Neural progenitor cell (in vitro differentiated cells): ENCODE measurements at regions not wholly inside any gene's neighbourhood (a gene's known extent, or its start where the extent isn't known, plus 50 kb on each side); places are given as distances from the start of the nearest gene placed in this dataset.

ENCODE experiments used
- DNase-seq: peaks from one replicate; pipeline ENCODE4 v3.0.0-alpha.2; 2016; ENCODE audit warnings: low spot score
- H2AFZ ChIP-seq: fragments of 200-600 bp; sonication (generic); replicated peaks from 2 replicates; pipeline ENCODE4 v1.6.1; 2016; ENCODE audit warnings: antibody characterized with exemption
- H3F3A ChIP-seq: fragments of 200-600 bp; sonication (generic); 2 replicates; pipeline ENCODE4 v1.6.1; 2016; ENCODE audit warnings: antibody characterized with exemption, low read depth
- H3K27ac ChIP-seq: fragments of 200-600 bp; sonication (generic); 2 replicates; pipeline ENCODE4 v1.5.1; 2016; ENCODE audit warnings: mild to moderate bottlenecking
- H3K27me3 ChIP-seq: fragments of 200-600 bp; sonication (generic); 2 replicates; pipeline ENCODE4 v1.6.1; 2016; ENCODE audit warnings: mild to moderate bottlenecking, moderate library complexity
- H3K36me3 ChIP-seq: fragments of 200-600 bp; sonication (generic); 2 replicates; pipeline ENCODE4 v1.5.1; 2016
- H3K4me1 ChIP-seq: fragments of 200-600 bp; sonication (generic); 2 replicates; pipeline ENCODE4 v1.6.1; 2016; ENCODE audit warnings: mixed run types
- H3K4me2 ChIP-seq: fragments of 200-600 bp; sonication (generic); 2 replicates; pipeline ENCODE4 v1.6.1; 2016
- H3K4me3 ChIP-seq: fragments of 200-600 bp; sonication (generic); 2 replicates; pipeline ENCODE4 v1.5.1; 2016
- H3K79me2 ChIP-seq: fragments of 200-600 bp; sonication (generic); 2 replicates; pipeline ENCODE4 v1.6.1; 2016; ENCODE audit warnings: low read depth
- H3K9ac ChIP-seq: fragments of 200-600 bp; sonication (generic); 2 replicates; pipeline ENCODE4 v1.6.1; 2016
- H3K9me3 ChIP-seq: fragments of 200-600 bp; sonication (generic); 2 replicates; pipeline ENCODE4 v1.5.1; 2016; ENCODE audit warnings: low read depth
- H4K20me1 ChIP-seq: fragments of 200-600 bp; sonication (generic); 2 replicates; pipeline ENCODE4 v1.6.1; 2016; ENCODE audit warnings: low read depth
- H3K27ac Mint-ChIP-seq: 3 replicates; pipeline ENCODE4 v1.8.0; 2021; ENCODE audit warnings: mixed read lengths
- H3K27me3 Mint-ChIP-seq: 2 replicates; pipeline ENCODE4 v1.8.0; 2022; ENCODE audit warnings: low read depth, mild to moderate bottlenecking, inconsistent platforms, moderate library complexity, mixed read lengths; ENCODE audit not compliant: insufficient read depth
- H3K36me3 Mint-ChIP-seq: 3 replicates; pipeline ENCODE4 v1.8.0; 2021; ENCODE audit warnings: mixed read lengths
- H3K4me1 Mint-ChIP-seq: 3 replicates; pipeline ENCODE4 v1.8.0; 2021; ENCODE audit warnings: mixed read lengths
- H3K4me3 Mint-ChIP-seq: 3 replicates; pipeline ENCODE4 v1.8.0; 2021; ENCODE audit warnings: mild to moderate bottlenecking, moderate library complexity, mixed read lengths
- H3K9me3 Mint-ChIP-seq: 3 replicates; pipeline ENCODE4 v1.8.0; 2020; ENCODE audit warnings: mixed read lengths
- EZH2 ChIP-seq: fragments of 200-600 bp; sonication (generic); IDR thresholded peaks from 2 replicates; pipeline ENCODE4 v1.6.1; 2017; ENCODE audit warnings: antibody characterized with exemption, mild to moderate bottlenecking, moderate library complexity
- EZH2phosphoT487 ChIP-seq: fragments of 200-600 bp; sonication (generic); IDR thresholded peaks from 2 replicates; pipeline ENCODE4 v1.6.1; 2017; ENCODE audit warnings: antibody characterized with exemption
- TF ChIP-seq, protein P1 (sequence below): fragments of 200-600 bp; sonication (generic); IDR thresholded peaks from 2 replicates; pipeline ENCODE4 v1.5.1; 2017; ENCODE audit warnings: antibody characterized with exemption, mild to moderate bottlenecking

DNA sequence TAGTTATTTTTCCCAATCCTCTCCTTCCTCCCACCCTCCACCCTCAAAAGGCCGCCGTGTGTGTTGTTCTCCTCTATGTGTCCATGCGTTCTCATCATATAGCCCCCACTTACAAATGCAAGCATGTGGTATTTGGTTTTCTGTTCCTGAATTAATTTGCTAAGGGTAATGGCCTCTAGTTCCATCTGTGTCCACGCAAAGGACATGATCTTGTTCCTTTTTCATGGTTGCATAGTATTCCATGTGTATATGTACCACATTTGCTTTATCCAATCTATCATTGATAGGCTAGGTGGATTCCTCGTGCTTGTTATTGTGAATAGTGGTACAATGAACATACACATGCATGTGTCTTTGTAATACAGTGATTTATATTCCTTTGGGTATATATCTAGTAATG, 1193.7 kb downstream of the RPA4 start:
- Histone ChIP-seq H3K4me3 (no peak overlapping the region), H3K36me3 (no peaks in the 10 kb centered on the region), H4K20me1 (no peaks in the 10 kb centered on the region), H3K9ac (no peak overlapping the region), H3F3A (no peaks in the 10 kb centered on the region), H3K4me1 (no peaks in the 10 kb centered on the region), H3K9me3 (no peaks in the 10 kb centered on the region), H3K27me3 (no peaks in the 10 kb centered on the region), H3K4me2 (no peak overlapping the region), H3K79me2 (no peaks in the 10 kb centered on the region), H3K27ac (no peak overlapping the region), H2AFZ (no peak overlapping the region)
- Mint-ChIP-seq H3K4me3 (no peak overlapping the region), H3K27ac (no peak overlapping the region), H3K4me1 (peaks cover 23% of the 10 kb centered on the region), H3K9me3 (peaks cover 17% of the 10 kb centered on the region), H3K36me3 (peaks cover 5% of the 10 kb centered on the region), H3K27me3 (no peaks in the 10 kb centered on the region)
- TF ChIP-seq EZH2 (no peak), EZH2phosphoT487 (no peak)
- TF ChIP-seq, protein P1, sequence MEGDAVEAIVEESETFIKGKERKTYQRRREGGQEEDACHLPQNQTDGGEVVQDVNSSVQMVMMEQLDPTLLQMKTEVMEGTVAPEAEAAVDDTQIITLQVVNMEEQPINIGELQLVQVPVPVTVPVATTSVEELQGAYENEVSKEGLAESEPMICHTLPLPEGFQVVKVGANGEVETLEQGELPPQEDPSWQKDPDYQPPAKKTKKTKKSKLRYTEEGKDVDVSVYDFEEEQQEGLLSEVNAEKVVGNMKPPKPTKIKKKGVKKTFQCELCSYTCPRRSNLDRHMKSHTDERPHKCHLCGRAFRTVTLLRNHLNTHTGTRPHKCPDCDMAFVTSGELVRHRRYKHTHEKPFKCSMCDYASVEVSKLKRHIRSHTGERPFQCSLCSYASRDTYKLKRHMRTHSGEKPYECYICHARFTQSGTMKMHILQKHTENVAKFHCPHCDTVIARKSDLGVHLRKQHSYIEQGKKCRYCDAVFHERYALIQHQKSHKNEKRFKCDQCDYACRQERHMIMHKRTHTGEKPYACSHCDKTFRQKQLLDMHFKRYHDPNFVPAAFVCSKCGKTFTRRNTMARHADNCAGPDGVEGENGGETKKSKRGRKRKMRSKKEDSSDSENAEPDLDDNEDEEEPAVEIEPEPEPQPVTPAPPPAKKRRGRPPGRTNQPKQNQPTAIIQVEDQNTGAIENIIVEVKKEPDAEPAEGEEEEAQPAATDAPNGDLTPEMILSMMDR: no peak
- DNase-seq: no peak

DNA sequence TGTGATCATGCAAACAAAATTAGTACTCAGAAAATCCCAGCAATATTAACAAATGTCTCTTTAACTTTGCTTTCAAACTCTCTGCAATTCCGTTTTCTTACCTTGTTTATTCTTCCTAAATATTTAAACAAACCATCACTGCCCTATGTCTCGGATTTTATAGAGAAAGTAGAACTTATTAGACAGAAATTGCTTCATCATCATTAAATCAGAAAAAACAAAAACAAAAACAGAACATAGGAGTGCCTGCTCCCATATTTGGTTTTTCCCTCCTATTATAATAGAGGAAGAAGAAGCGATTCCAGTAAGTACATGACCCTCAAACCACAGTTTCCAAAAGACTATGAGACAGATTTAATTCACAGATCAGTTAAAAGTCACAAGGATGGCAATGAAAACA, 1228.0 kb downstream of the RPA4 start:
- Mint-ChIP-seq H3K4me3 (no peak overlapping the region), H3K27me3 (no peaks in the 10 kb centered on the region), H3K27ac (no peak overlapping the region), H3K4me1 (peaks cover 3% of the 10 kb centered on the region), H3K9me3 (no peaks in the 10 kb centered on the region), H3K36me3 (no peaks in the 10 kb centered on the region)
- Histone ChIP-seq H2AFZ (no peak overlapping the region), H3K79me2 (no peaks in the 10 kb centered on the region), H3K27me3 (no peaks in the 10 kb centered on the region), H3K27ac (no peak overlapping the region), H3K4me1 (peaks cover 9% of the 10 kb centered on the region), H3K9me3 (no peaks in the 10 kb centered on the region), H3K4me3 (no peak overlapping the region), H4K20me1 (no peaks in the 10 kb centered on the region), H3K4me2 (no peak overlapping the region), H3K36me3 (no peaks in the 10 kb centered on the region), H3F3A (no peaks in the 10 kb centered on the region), H3K9ac (no peak overlapping the region)
- TF ChIP-seq EZH2phosphoT487: no peak
- no peak for TF ChIP-seq EZH2
- TF ChIP-seq, protein P1: no peak
- DNase-seq: no peak

DNA sequence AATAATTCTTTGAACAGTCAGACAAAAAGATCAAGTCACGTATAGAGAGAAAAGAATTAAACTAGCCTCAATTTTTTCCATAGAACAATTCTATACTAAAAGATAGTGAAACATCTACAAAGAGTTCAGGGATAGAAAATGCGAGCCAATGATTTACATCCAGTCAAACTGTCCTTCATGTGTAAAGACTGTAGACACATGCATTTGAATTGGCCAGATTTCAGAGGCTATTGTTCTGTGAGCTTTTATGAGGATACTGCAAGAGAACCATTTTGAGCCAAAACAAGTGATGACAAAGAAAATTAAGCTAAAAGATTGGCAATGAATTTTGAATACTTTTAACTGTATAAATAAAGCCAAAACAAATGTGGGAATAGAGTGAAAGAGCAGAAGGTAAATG, 1230.3 kb downstream of the RPA4 start:
- Histone ChIP-seq H3F3A (no peaks in the 10 kb centered on the region), H4K20me1 (no peaks in the 10 kb centered on the region), H3K79me2 (no peaks in the 10 kb centered on the region), H3K4me2 (no peak overlapping the region), H3K4me1 (no peaks in the 10 kb centered on the region), H3K9ac (no peak overlapping the region), H2AFZ (no peak overlapping the region), H3K27ac (no peak overlapping the region), H3K4me3 (no peak overlapping the region), H3K9me3 (no peaks in the 10 kb centered on the region), H3K36me3 (no peaks in the 10 kb centered on the region), H3K27me3 (no peaks in the 10 kb centered on the region)
- Mint-ChIP-seq H3K4me1 (no peaks in the 10 kb centered on the region), H3K36me3 (peaks cover 2% of the 10 kb centered on the region), H3K4me3 (no peak overlapping the region), H3K27me3 (no peaks in the 10 kb centered on the region), H3K27ac (no peak overlapping the region), H3K9me3 (peaks cover 6% of the 10 kb centered on the region)
- TF ChIP-seq EZH2 (no peak), EZH2phosphoT487 (no peak)
- TF ChIP-seq, protein P1: no peak
- DNase-seq: no peak
